HG03469 (cell line): ENCODE measurements at regions not wholly inside any gene's neighbourhood (a gene's known extent, or its start where the extent isn't known, plus 50 kb on each side); places are given as distances from the start of the nearest gene placed in this dataset.

Source experiments
- ATAC-seq: cut with Tn5 transposase; IDR thresholded peaks from one replicate; pipeline ENCODE4 v1.9.1; 2021; ENCODE audit warnings: mild to moderate bottlenecking, moderate library complexity, moderate number of reproducible peaks; ENCODE audit not compliant: unreplicated experiment

DNA sequence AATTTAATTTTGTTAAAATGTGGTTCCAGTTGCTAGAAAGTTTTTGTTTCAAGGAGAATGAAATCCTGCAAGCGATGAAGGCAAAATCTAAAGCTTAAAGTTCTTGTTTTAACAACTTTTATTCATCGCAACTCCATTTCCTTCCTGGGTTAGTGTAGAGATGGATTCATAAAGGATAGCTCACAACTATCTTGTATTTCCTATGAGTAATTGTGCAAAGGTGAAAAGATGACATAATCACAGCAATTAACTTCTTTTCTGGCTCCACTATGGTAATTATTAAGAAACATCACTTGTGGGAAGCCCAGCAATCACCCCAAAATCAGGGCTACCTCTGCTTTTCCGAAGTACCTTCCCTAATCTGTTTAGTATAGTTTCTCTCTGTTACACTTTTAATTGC lies 80.8 kb upstream of the SEMA6A start:
- ATAC-seq, result no peak

DNA sequence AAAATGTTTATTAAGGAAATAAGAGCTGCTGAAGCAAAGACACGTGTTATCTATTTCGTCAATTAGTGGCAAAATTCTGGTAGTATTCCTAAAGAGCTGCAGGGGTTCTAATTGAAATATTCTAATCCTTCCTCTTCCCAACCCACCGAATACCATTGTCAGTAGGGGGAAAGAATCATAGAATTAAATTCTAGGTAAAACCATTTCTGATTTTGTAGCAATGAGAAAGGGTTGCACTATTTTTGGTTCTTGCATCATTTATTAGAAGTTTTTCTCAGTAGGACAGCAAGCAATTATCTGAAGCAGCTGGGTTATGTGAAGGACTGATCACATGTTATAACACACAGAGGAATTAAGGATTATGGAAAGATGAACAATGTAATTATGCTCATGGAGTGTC lies 80.3 kb upstream of the SEMA6A start:
- no peak for ATAC-seq

DNA sequence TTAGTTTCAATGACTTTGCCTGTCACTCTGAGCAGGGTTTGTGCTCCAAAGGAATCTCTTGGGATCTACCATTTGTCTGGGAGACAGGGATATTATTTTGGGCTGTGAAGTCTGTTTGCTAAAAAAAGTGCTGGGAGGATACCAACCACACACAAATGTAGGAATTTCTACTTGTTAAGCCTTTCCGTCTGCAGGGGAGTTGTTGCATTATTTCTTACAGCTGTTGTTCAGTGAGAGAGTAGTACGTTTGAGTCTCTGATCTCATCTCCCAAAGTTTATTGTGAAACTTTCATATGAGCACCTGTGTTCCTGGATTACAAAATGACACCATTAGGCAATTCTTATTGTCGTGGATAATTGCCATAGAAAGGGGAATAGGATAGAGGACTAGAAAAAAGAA lies 78.3 kb upstream of the SEMA6A start:
- no peak for ATAC-seq

DNA sequence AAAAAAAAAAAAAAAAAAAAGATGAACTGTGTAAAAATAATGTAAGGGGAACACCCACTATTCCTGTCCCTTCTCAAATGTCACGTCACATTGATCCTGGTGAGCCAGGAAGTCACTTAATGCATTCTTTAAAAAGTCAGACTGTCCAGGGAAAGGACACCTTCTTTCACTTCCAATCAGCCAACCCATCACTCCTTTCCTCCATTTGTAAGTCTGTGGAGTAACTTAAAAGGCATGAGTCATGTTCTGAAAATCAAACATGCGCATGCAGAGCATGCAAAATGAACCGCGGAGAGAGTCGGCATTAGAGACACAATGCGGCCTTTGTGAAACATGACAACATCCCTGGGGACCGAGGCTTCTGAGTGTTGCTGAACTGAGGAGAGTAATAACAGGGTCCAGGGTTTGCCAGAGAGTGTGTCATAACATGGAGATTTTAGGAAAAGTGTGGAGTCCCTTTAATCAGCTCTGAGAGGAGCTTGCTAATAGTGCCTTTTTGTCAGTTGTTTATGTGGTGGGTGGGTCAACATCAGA lies 77.6 kb upstream of the SEMA6A start:
- ATAC-seq, result peak; percentile 88

DNA sequence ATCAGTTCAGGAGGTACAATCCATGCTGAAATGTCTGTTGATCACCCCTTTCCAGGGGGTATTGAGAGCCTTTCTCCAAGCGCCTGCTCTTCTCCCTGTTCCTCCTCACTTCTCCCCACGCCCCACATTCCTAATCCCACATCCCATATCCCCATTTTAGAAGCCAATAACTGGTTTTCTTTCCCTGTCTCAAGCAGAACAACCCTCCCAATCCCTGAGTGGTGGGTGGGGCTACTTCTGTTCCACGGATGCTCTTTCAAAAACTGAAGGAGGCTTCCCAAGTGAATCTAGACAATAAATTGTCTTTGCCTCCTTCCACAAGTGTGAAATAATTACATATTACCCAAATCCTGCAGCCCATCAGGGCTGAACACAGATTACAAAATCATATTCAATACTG lies 77.0 kb upstream of the SEMA6A start:
- ATAC-seq, result no peak

DNA sequence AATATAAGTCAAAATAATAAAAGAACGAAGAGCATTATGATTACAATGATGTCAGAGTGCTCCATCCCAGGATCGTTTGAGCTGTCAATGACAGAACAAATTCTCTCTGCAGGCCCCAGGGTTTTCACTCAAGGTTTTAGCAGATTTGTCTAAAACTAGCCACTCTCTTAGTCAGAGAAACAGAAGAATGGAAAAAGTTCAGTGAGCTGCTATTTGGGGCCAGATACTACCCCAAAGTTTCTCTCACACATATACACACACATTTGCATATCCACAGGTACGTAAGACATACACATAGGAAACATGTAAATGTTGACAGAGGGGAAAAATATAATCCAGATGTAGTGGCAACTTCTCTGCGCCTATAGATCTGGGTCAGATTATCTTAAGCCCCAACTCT lies 76.3 kb upstream of the SEMA6A start:
- no peak for ATAC-seq

DNA sequence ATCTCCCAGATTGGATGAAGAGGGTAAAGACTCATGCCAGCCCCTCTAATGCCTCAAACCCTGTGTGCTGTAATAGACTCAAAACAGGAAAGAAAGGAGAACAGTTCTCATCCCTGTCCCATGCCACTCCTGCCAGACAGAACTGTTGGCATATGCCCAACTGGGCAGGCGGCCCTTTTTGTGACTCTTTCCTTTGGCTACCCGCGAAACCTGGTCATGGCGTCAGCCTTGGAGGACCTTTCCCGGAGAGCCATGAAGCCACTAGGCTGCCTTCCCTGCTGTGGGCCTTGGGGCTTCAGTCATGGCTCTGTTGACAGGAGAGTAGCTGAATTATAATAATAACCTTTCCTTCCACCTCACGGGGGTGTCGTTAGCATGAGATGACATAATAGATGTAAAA lies 75.9 kb upstream of the SEMA6A start:
- no peak for ATAC-seq

DNA sequence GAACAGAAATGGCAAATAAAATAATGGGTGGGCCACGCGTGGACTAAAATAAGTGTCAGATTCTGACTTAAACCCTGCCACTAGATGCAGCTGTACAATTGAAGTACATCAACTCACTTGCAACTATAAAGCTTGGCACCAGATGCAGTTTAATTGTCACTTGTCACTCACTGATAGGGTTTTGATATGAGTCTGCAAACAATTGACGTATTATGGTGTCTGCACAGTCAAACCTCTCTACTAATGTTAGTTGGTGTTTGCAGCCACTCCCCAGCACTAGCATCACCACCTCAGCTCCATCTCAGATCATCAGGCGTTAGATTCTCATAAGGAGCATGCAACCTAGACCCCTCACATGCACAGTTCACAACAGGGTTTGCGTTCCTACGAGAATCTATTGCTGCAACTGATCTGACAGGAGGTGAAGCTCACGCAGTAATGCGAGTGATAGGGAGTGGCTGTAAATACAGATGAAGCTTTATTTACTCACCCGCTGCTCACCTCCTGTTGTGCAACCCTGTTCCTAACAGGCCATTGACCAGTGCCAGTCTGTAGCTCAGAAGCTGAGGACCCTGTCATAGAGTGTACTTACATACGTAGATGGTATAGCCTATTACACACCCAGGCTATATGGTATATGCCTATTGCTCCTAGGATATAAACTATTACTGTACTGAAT lies 72.1 kb upstream of the SEMA6A start:
- ATAC-seq, result no peak

DNA sequence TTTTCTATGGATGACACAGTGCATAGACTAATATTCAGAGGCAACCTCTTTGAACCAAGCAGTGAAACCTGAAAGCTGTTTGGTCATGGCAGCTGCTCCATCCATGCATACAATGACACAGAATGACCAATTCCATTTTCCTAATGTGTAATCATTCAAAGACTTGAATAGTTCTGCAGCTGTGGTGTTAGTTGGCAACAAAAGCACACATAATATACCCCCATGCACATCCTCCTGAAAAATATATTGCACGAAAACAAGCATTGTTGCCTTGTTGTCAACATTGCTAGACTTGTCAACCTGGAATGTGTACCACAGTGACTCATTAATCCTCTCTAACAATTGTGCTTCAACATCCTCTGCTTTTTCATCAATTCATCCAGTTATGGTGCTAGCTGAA lies 71.0 kb upstream of the SEMA6A start:
- no peak for ATAC-seq

DNA sequence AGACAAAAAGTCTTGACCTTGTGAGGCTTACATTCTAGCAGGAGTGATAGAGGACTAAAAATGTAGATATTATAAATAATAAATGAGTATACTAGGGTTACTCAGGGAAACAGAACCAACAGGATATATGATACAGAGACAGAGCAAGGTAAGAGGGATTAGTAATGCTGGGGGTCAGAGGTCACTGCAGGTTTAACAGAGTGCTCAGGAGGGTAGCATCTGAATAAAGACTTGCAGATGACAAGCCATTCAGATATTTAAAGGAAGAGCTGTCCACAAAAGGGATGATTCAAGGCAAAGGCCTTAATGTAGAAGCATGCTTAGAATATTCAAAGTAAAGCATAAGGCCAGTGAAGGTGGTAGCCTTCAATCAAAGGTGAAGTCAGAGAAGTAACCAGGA lies 65.6 kb upstream of the SEMA6A start:
- no peak for ATAC-seq

DNA sequence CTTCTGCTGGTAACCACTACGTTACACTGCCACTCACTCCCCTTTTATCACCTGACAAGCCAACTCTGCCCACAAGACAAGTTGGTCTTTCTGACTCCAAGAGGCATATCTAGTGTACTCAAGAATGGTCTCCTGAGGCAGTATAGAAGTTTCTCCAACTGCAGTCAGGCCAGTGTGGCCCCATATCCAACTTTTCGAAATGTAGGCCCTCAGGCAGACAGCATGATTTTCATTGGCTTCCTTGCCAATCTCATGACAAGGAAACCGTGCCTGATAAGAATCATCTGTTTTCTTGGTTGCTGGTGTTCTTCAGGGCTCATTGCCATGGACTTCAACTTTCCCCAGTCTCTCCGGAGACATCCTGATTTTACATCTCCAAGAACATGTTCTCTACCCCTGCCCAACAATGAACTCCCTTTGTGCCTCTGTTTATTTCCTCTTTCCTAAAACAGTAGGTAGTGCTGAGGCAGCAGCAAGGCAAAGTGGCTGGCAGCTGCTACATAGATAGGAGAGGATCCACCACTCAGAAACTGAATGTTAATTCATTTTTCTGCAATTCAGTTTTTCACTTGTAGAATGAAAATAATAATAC lies 62.6 kb upstream of the SEMA6A start:
- no peak for ATAC-seq

DNA sequence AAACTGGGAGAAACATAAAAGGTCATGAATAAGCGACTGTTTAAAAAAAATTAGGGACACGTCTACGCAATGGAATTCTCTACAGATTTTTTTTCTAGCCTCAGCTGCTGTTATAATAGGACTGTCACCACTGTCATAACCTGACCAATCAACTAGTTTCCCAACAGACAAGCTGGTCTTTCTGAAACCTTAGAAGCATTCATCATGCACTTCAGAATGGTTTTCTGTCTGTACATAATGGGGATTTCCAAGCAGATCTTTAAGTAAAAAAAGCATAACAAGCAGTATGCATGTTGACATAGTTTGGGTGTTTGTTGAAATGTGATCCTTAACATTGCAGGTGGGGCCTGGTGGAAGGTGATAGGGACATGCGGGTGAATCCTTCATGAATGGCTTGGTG lies 58.3 kb upstream of the SEMA6A start:
- no peak for ATAC-seq

DNA sequence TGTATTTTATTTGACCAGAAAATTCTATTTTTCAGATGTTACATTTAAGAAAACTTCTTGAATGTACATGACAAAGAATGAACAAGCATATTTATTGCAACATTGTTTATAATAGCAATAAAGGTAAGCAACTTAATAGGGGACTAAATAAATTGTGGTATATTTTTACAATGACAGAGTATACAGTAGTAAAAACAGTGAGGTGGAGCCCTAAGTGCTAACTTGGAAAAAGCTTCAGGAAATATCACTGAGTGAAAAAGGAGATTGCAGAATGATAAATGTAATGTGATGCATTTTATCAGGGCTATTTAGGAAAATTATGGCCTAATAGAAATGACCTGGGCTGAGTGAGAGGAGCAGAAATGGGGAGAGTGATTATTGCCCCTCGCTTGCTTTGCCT lies 56.5 kb upstream of the SEMA6A start:
- no peak for ATAC-seq

DNA sequence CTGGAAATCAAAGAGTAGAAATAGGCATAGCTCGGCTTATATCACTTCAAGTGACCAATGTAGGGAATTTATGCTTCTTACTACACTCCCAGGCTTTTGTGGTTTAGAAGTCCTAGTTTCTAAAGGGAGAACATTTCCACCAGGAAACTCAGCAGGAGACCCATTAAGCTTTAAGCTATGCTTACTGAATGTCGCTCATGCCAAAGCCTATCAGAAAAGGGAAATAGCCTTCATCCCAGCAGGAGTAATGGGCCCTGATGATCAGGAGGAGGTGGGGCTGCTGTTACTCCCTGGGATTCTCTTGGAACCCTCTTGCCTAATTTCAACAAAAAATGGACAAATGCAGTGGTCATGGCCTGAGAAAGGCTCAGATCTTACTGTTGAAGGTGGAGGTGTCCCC lies 54.5 kb upstream of the SEMA6A start:
- ATAC-seq, result no peak

DNA sequence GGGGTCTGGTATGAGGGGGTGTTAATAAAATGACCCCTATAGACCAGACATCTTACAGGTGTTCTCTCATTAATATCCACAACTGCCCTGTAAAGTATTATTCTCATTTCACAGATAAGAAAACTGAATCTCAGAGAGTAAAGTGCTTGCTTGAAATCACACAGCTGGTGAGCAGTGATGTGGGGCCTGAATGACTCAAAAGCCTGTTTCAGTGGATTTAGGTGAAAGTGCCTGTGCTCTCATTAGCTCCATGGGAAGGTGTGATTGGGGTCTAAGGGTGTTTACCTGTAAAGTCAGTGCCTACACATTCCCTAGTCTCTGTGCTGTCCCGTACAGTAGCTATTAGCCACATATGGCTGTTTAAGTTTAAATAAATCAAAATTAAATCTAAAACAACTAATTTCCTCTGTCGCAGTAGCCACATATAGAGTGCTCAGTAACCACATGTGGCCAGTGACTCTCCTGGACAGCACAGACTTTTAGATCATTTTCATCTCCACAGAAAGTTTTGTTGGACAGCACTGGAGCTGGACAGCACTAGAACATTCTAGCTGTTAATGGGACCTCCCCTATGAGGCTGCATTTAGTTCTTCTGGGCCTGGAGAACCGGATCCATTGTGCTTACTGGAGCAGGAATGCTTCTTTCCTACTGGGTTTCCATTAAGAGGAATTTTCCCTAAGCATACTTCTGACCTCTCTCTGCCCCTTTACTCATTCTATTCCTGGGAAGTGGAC lies 52.5 kb upstream of the SEMA6A start:
- peak; percentile 80 for ATAC-seq

DNA sequence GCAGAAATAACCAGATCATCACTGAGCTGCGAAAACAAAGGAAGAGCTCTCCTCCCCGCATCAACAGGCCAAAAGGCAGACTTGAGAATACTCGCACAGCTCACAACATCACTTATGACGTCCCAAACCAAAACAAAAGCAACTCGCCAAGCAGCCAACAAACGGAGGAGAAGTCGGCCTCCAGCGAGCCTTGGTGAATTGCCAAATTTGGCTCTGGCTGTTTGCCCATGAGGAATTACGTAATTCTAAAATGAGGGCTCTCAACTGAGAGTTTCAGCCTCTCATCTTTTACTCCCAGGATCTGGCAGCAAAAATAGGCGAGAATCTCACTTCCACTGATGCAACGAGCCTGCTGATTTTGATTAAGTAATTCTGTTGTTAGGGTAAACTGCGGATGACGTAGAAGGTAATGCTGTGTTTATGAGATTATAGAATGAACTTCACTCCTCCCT lies 51.7 kb upstream of the SEMA6A start:
- no peak for ATAC-seq
